A673 (cell line): ENCODE measurements at regions not wholly inside any gene's neighbourhood (a gene's known extent, or its start where the extent isn't known, plus 50 kb on each side); places are given as distances from the start of the nearest gene placed in this dataset.

Experiments used
- CTCF ChIP-seq: fragments of 300-800, 200-600 bp; sonication (generic); conservative IDR thresholded peaks from 2 replicates; pipeline ENCODE4 v1.5.1; 2017; ENCODE audit warnings: low read depth, mild to moderate bottlenecking, antibody characterized with exemption, low read length, moderate library complexity, mixed read lengths
- EZH2 ChIP-seq: fragments of 200-600 bp; sonication (generic); IDR thresholded peaks from 2 replicates; pipeline ENCODE4 v1.6.1; 2017; ENCODE audit warnings: borderline replicate concordance, low read depth, mild to moderate bottlenecking, mixed read lengths, antibody characterized with exemption, low read length; ENCODE audit not compliant: poor library complexity, severe bottlenecking

- TF ChIP-seq CTCF (no peak), EZH2 (no peak)
Measured at GRCh38 chr4:152258391-152258790, 277.5 kb downstream of the FBXW7 start.
